B cell (primary cell): ENCODE measurements at regions not wholly inside any gene's neighbourhood (a gene's known extent, or its start where the extent isn't known, plus 50 kb on each side); places are given as distances from the start of the nearest gene placed in this dataset.

Source experiments
- ATAC-seq: fragments of 200-7000 bp; cut with Tn5 transposase; one replicate; pipeline ENCODE4 v1.10.0; 2021; ENCODE audit warnings: low read depth, mild to moderate bottlenecking, moderate number of reproducible peaks, moderate library complexity
- CTCF ChIA-PET: fragments of 350-600 bp; sonication (Branson Sonifier 250); formaldehyde crosslinking; loops from one replicate; lab custom pipeline; 2021; ENCODE audit warnings: antibody characterized with exemption, inconsistent platforms; lab: Charles Lee
- POLR2A ChIA-PET: fragments of 350-600 bp; sonication (Branson Sonifier 250); formaldehyde crosslinking; loops from one replicate; lab custom pipeline; 2021; ENCODE audit warnings: antibody characterized with exemption; lab: Charles Lee
- DNase-seq: peaks from one replicate; pipeline ENCODE4 v3.0.0; 2013
- H2AFZ ChIP-seq: 2 replicates; pipeline ENCODE4 v1.6.1; 2012; ENCODE audit warnings: mild to moderate bottlenecking, low read depth, low read length; ENCODE audit not compliant: insufficient read depth, poor library complexity, severe bottlenecking
- H3K27ac ChIP-seq, 2 donors: 1 replicate in 1 of 2; 2 replicates in 1 of 2; pipeline ENCODE4 v1.5.1; 2012 to 2013; ENCODE audit warnings: low read length in 2 of 2, mild to moderate bottlenecking in 2 of 2, moderate library complexity in 1 of 2
- H3K27me3 ChIP-seq, 4 experiments: fragments of 200-600 bp in 1 of 4; sonication (generic) in 1 of 4; replicated peaks in 1 of 4; 1 replicate in 2 of 4; 2 replicates in 2 of 4; pipeline versions ENCODE4 v1.6.1 to v1.7.0; 2013 to 2016; ENCODE audit warnings: low read length in 3 of 4, mild to moderate bottlenecking in 2 of 4, mixed read lengths in 1 of 4, moderate library complexity in 1 of 4; ENCODE audit not compliant: insufficient read depth in 4 of 4, control insufficient read depth in 3 of 4; ENCODE audit errors: control extremely low read depth in 1 of 4
- H3K36me3 ChIP-seq, 2 experiments: replicated peaks in 1 of 2; 1 replicate in 1 of 2; 2 replicates in 1 of 2; pipeline versions ENCODE4 v1.6.1 to v1.7.1; 2013; ENCODE audit warnings: low read length in 1 of 2; ENCODE audit not compliant: insufficient read depth in 2 of 2, control insufficient read depth in 1 of 2; ENCODE audit errors: control extremely low read depth in 1 of 2, extremely low read depth in 1 of 2
- H3K4me1 ChIP-seq, 2 donors: fragments of 200-600 bp in 1 of 2; sonication (generic) in 1 of 2; 1 replicate in 1 of 2; 2 replicates in 1 of 2; pipeline versions ENCODE4 v1.5.1 to v1.6.1; 2013 to 2017; ENCODE audit warnings: low read length in 2 of 2; ENCODE audit not compliant: control insufficient read depth in 2 of 2, insufficient read depth in 2 of 2
- H3K4me2 ChIP-seq: replicated peaks from 2 replicates; pipeline ENCODE3; 2012; ENCODE audit warnings: mild to moderate bottlenecking, low read depth, low read length; ENCODE audit not compliant: poor library complexity, severe bottlenecking
- H3K4me3 ChIP-seq, 5 experiments: fragments of 200-600 bp in 1 of 5; sonication (generic) in 1 of 5; 1 replicate in 3 of 5; 2 replicates in 2 of 5; pipeline versions ENCODE4 v1.5.1 to v1.7.0; 2011 to 2016; ENCODE audit warnings: low read length in 4 of 5, mild to moderate bottlenecking in 4 of 5, low read depth in 2 of 5, control low read depth in 1 of 5, moderate library complexity in 1 of 5; ENCODE audit not compliant: insufficient read depth in 1 of 5; ENCODE audit errors: control extremely low read depth in 1 of 5, extremely low read depth in 1 of 5
- H3K79me2 ChIP-seq: fragments of 200-600 bp; sonication (generic); one replicate; pipeline ENCODE4 v1.6.0; 2016; ENCODE audit warnings: low read length; ENCODE audit not compliant: control insufficient read depth, insufficient read depth
- H3K9ac ChIP-seq: fragments of 200-600 bp; sonication (generic); 2 replicates; pipeline ENCODE4 v1.6.1; 2017; ENCODE audit warnings: mild to moderate bottlenecking, low read length, moderate library complexity
- H3K9me3 ChIP-seq, 3 donors: one replicate each; pipeline versions ENCODE4 v1.6.1 to v1.7.1; 2013; ENCODE audit warnings: low read length in 2 of 3; ENCODE audit not compliant: control insufficient read depth in 2 of 3, insufficient read depth in 1 of 3; ENCODE audit errors: control extremely low read depth in 1 of 3
- H4K20me1 ChIP-seq: 2 replicates; pipeline ENCODE4 v1.6.0; 2012; ENCODE audit warnings: mild to moderate bottlenecking, low read length; ENCODE audit not compliant: insufficient read depth, control insufficient read depth, poor library complexity, severe bottlenecking
- H3K27ac Mint-ChIP-seq: one replicate; pipeline ENCODE4 v1.8.0; 2021; ENCODE audit warnings: mixed read lengths
- H3K27me3 Mint-ChIP-seq: one replicate; pipeline ENCODE4 v1.8.0; 2021; ENCODE audit warnings: mixed read lengths
- H3K4me1 Mint-ChIP-seq: one replicate; pipeline ENCODE4 v1.8.0; 2021; ENCODE audit warnings: mixed read lengths
- H3K4me3 Mint-ChIP-seq: one replicate; pipeline ENCODE4 v1.8.0; 2021; ENCODE audit warnings: mixed read lengths
- H3K9me3 Mint-ChIP-seq: one replicate; pipeline ENCODE4 v1.8.0; 2022; ENCODE audit warnings: mixed read lengths; ENCODE audit not compliant: insufficient read depth
- CTCF ChIP-seq: fragments of 200-600 bp; IDR thresholded peaks from one replicate; pipeline ENCODE4 v1.8.0; 2022; ENCODE audit warnings: antibody characterized with exemption, mild to moderate bottlenecking
- EZH2 ChIP-seq: IDR thresholded peaks from 2 replicates; pipeline ENCODE4 v1.6.1; 2012; ENCODE audit warnings: borderline replicate concordance, low read depth, mild to moderate bottlenecking, moderate library complexity, low read length; ENCODE audit not compliant: insufficient read depth, poor library complexity, severe bottlenecking
- WGBS: methylation state at CpG from one replicate; pipeline ENCODE4 v1.1.5; 2013; ENCODE audit warnings: missing lambda C conversion rate; ENCODE audit not compliant: insufficient coverage; 5-methylcytosine and 5-hydroxymethylcytosine counted together
- intact Hi-C: fragments of 100-400 bp; cut with micrococcal nuclease; formaldehyde crosslinking; loops from one replicate; pipeline ENCODE4 v1.10.0; 2022

- WGBS, result 96% methylated on average over 6 of the region's 8 CpGs
- intact Hi-C loops, result no loop called here
- Histone ChIP-seq H2AFZ (no peak overlapping the region), H3K27ac (no peak overlapping the region), H3K4me2 (no peak overlapping the region), H3K79me2 (no peaks in the 10 kb centered on the region), H3K27me3 (no peaks in the 10 kb centered on the region), H4K20me1 (no peaks in the 10 kb centered on the region), H3K9me3 (peaks cover 0 to 11% (median 0%) of the 10 kb centered on the region in 3 donors), H3K4me1 (no peaks in the 10 kb centered on the region), H3K9ac (no peak overlapping the region), H3K36me3 (no peaks in the 10 kb centered on the region), H3K4me3 (no peak overlapping the region)
- Mint-ChIP-seq H3K9me3 (peaks cover 5% of the 10 kb centered on the region), H3K27me3 (no peaks in the 10 kb centered on the region), H3K27ac (no peak overlapping the region), H3K4me3 (no peak overlapping the region), H3K4me1 (no peaks in the 10 kb centered on the region)
- TF ChIP-seq CTCF (no peak), EZH2 (no peak)
- CTCF ChIA-PET, result no interaction called here
- no peak for ATAC-seq
- no peak for DNase-seq
- POLR2A ChIA-PET, result no interaction called here
Observed at GRCh38 chr6:92879526-92879925, 539.8 kb downstream of the EPHA7 start.

- Histone ChIP-seq H4K20me1 (no peaks in the 10 kb centered on the region), H3K27me3 (no peaks in the 10 kb centered on the region), H3K79me2 (no peaks in the 10 kb centered on the region), H3K27ac (no peak overlapping the region), H3K4me3 (no peak overlapping the region), H2AFZ (no peak overlapping the region), H3K9me3 (peaks cover 0 to 6% (median 0%) of the 10 kb centered on the region in 3 donors), H3K9ac (no peak overlapping the region), H3K36me3 (no peaks in the 10 kb centered on the region), H3K4me2 (no peak overlapping the region), H3K4me1 (no peaks in the 10 kb centered on the region)
- ATAC-seq, result no peak
- no peaks in the 10 kb centered on the region for H3K4me1 Mint-ChIP-seq
- DNase-seq, result no peak
- no peak overlapping the region for H3K27ac Mint-ChIP-seq
- intact Hi-C loops, result no loop called here
- TF ChIP-seq CTCF (no peak), EZH2 (no peak)
- peaks cover 2% of the 10 kb centered on the region for H3K9me3 Mint-ChIP-seq
- H3K27me3 Mint-ChIP-seq, result no peaks in the 10 kb centered on the region
- WGBS, result 83% methylated on average over 2 of the region's 3 CpGs
- POLR2A ChIA-PET, result no interaction called here
- H3K4me3 Mint-ChIP-seq, result no peak overlapping the region
- CTCF ChIA-PET, result no interaction called here
Observed at GRCh38 chr6:92864966-92865555, 554.3 kb downstream of the EPHA7 start.
